ENCODE measurements at regions not wholly inside any gene's neighbourhood (a gene's known extent, or its start where the extent isn't known, plus 50 kb on each side); places are given as distances from the start of the nearest gene placed in this dataset.

DNA sequence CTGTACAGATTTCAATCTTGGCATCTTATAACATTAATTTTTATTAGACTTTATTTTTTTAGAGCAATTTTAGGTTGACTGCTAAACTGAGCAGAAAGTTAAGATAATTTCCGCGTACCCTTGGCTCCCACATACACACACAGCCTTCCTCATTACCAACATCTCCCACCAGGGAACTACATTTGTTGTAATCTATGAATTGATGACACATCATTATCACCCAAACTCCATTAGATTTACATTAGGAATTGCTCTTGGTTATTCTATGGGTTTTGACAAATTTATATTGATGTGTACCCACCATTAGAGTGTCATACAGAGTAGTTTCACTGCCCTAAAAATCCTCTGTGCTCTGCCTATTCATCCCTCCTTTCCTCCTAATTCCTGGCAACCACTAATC is 56.4 kb upstream of the GRIK3 start:
- POLR2A ChIA-PET: no interaction called here
- H3K27ac ChIP-seq (ENCODE audit: low read length): no peak overlapping the region
- H3K4me1 ChIP-seq (ENCODE audit: control insufficient read depth, insufficient read depth, low read length): no peaks in the 10 kb centered on the region
- H3K27me3 ChIP-seq (ENCODE audit: control insufficient read depth, insufficient read depth, low read length): peaks cover 6% of the 10 kb centered on the region; the same call in 1 of the 2 replicates
- no peaks in the 10 kb centered on the region for H3K36me3 ChIP-seq (ENCODE audit: control insufficient read depth, insufficient read depth, low read length)
- no TSS peak for BruUV-seq (replicated peaks)
- in situ Hi-C loops (cut with HindIII; ENCODE audit: low pct_unique_long_range_greater_than_20kb, low sequenced_read_pairs): no loop called here
- intact Hi-C loops (cut with micrococcal nuclease; ENCODE audit: unreplicated experiment): no loop called here
- no peak overlapping the region for H3K4me3 ChIP-seq (ENCODE audit: low read depth in 2 of 2, low read length in 2 of 2)
- CTCF ChIA-PET: no interaction called here
- TF ChIP-seq TCF7L2 (IDR thresholded peaks at IDR 0.05; ENCODE audit: low read depth, low read length): no peak
- TF ChIP-seq, protein P1, sequence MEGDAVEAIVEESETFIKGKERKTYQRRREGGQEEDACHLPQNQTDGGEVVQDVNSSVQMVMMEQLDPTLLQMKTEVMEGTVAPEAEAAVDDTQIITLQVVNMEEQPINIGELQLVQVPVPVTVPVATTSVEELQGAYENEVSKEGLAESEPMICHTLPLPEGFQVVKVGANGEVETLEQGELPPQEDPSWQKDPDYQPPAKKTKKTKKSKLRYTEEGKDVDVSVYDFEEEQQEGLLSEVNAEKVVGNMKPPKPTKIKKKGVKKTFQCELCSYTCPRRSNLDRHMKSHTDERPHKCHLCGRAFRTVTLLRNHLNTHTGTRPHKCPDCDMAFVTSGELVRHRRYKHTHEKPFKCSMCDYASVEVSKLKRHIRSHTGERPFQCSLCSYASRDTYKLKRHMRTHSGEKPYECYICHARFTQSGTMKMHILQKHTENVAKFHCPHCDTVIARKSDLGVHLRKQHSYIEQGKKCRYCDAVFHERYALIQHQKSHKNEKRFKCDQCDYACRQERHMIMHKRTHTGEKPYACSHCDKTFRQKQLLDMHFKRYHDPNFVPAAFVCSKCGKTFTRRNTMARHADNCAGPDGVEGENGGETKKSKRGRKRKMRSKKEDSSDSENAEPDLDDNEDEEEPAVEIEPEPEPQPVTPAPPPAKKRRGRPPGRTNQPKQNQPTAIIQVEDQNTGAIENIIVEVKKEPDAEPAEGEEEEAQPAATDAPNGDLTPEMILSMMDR (IDR thresholded peaks at IDR 0.05): no peak
- no peak for TF ChIP-seq SIN3A (IDR thresholded peaks at IDR 0.05; ENCODE audit: borderline replicate concordance, insufficient read depth, low read depth, low read length)
- TF ChIP-seq, protein P2, sequence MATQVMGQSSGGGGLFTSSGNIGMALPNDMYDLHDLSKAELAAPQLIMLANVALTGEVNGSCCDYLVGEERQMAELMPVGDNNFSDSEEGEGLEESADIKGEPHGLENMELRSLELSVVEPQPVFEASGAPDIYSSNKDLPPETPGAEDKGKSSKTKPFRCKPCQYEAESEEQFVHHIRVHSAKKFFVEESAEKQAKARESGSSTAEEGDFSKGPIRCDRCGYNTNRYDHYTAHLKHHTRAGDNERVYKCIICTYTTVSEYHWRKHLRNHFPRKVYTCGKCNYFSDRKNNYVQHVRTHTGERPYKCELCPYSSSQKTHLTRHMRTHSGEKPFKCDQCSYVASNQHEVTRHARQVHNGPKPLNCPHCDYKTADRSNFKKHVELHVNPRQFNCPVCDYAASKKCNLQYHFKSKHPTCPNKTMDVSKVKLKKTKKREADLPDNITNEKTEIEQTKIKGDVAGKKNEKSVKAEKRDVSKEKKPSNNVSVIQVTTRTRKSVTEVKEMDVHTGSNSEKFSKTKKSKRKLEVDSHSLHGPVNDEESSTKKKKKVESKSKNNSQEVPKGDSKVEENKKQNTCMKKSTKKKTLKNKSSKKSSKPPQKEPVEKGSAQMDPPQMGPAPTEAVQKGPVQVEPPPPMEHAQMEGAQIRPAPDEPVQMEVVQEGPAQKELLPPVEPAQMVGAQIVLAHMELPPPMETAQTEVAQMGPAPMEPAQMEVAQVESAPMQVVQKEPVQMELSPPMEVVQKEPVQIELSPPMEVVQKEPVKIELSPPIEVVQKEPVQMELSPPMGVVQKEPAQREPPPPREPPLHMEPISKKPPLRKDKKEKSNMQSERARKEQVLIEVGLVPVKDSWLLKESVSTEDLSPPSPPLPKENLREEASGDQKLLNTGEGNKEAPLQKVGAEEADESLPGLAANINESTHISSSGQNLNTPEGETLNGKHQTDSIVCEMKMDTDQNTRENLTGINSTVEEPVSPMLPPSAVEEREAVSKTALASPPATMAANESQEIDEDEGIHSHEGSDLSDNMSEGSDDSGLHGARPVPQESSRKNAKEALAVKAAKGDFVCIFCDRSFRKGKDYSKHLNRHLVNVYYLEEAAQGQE (IDR thresholded peaks at IDR 0.05; ENCODE audit: insufficient read depth in 1 of 2, low read depth in 2 of 2, low read length in 1 of 2): no peak
- no peak for TF ChIP-seq POLR2AphosphoS5 (IDR thresholded peaks at IDR 0.05; ENCODE audit: low read depth, low read length)
- no peaks in the 10 kb centered on the region for H3K9me3 ChIP-seq (ENCODE audit: control insufficient read depth, insufficient read depth, low read depth, low read length)
- DNase-seq (ENCODE audit: low read depth, low spot score) (no peak), ATAC-seq (no peak)

DNA sequence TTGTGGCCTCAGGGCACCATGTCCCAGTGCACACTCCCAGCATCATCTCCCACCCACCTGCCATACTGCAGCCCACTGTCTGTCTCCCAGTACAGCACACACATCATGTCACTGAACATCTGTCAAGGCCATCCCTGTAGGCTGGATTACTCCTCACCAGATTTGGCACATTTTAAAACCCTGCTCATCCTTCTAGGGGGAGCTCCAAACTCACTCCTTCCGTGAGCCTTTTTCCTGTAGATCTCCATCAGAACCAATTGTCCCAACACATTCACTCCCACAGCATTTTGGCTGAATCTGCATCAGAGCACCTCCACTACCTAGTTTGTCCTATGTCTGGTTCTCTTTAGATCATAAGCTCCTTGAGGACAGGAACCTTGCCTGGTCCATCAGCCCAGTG is 58.6 kb upstream of the GRIK3 start:
- TF ChIP-seq SIN3A (IDR thresholded peaks at IDR 0.05; ENCODE audit: borderline replicate concordance, insufficient read depth, low read depth, low read length) (no peak), POLR2AphosphoS5 (IDR thresholded peaks at IDR 0.05; ENCODE audit: low read depth, low read length) (no peak), TCF7L2 (IDR thresholded peaks at IDR 0.05; ENCODE audit: low read depth, low read length) (no peak)
- TF ChIP-seq, protein P2 (IDR thresholded peaks at IDR 0.05; ENCODE audit: insufficient read depth in 1 of 2, low read depth in 2 of 2, low read length in 1 of 2): no peak
- TF ChIP-seq, protein P1 (IDR thresholded peaks at IDR 0.05): no peak

More for the DNA sequence above, 58.6 kb upstream of the GRIK3 start:
- DNase-seq (ENCODE audit: low read depth, low spot score) (no peak), ATAC-seq (no peak)
- intact Hi-C loops (cut with micrococcal nuclease; ENCODE audit: unreplicated experiment): no loop called here
- peaks cover 3% of the 10 kb centered on the region; the same call in 1 of the 2 replicates for H3K27me3 ChIP-seq (ENCODE audit: control insufficient read depth, insufficient read depth, low read length)
- in situ Hi-C loops (cut with HindIII; ENCODE audit: low pct_unique_long_range_greater_than_20kb, low sequenced_read_pairs): no loop called here
- no peak overlapping the region for H3K4me3 ChIP-seq (ENCODE audit: low read depth in 2 of 2, low read length in 2 of 2)
- H3K36me3 ChIP-seq (ENCODE audit: control insufficient read depth, insufficient read depth, low read length): no peaks in the 10 kb centered on the region
- CTCF ChIA-PET: no interaction called here
- H3K27ac ChIP-seq (ENCODE audit: low read length): no peak overlapping the region
- POLR2A ChIA-PET: no interaction called here
- H3K9me3 ChIP-seq (ENCODE audit: control insufficient read depth, insufficient read depth, low read depth, low read length): no peaks in the 10 kb centered on the region
- H3K4me1 ChIP-seq (ENCODE audit: control insufficient read depth, insufficient read depth, low read length): no peaks in the 10 kb centered on the region
- no TSS peak for BruUV-seq (replicated peaks)
